Trophoblast cell (in vitro differentiated cells and primary cell): ENCODE measurements at regions not wholly inside any gene's neighbourhood (a gene's known extent, or its start where the extent isn't known, plus 50 kb on each side); places are given as distances from the start of the nearest gene placed in this dataset.

ENCODE experiments used
- DNase-seq, 2 donors: peaks; one replicate each; pipeline ENCODE4 v3.0.0-alpha.2; 2016
- H2AFZ ChIP-seq: 2 replicates; pipeline ENCODE4 v1.6.1; 2013; ENCODE audit warnings: low read length, moderate library complexity, mild to moderate bottlenecking; ENCODE audit not compliant: insufficient read depth, poor library complexity
- H2AK5ac ChIP-seq: 2 replicates; pipeline ENCODE4 v1.6.1; 2013; ENCODE audit warnings: mild to moderate bottlenecking, low read length
- H2BK120ac ChIP-seq: 2 replicates; pipeline ENCODE4 v1.6.1; 2013; ENCODE audit warnings: low read length, mild to moderate bottlenecking, moderate library complexity; ENCODE audit not compliant: insufficient read depth, poor library complexity
- H2BK12ac ChIP-seq: 2 replicates; pipeline ENCODE4 v1.6.1; 2013; ENCODE audit warnings: mild to moderate bottlenecking, low read length, moderate library complexity
- H2BK5ac ChIP-seq: 2 replicates; pipeline ENCODE4 v1.6.1; 2013; ENCODE audit warnings: low read length, low read depth, moderate library complexity, mild to moderate bottlenecking; ENCODE audit not compliant: poor library complexity
- H3K14ac ChIP-seq: 2 replicates; pipeline ENCODE4 v1.6.1; 2013; ENCODE audit warnings: mild to moderate bottlenecking, low read length
- H3K18ac ChIP-seq: 2 replicates; pipeline ENCODE4 v1.6.1; 2013; ENCODE audit warnings: mild to moderate bottlenecking, low read length
- H3K23ac ChIP-seq: 2 replicates; pipeline ENCODE4 v1.6.1; 2013; ENCODE audit warnings: low read length
- H3K27ac ChIP-seq: 2 replicates; pipeline ENCODE4 v1.5.1; 2013; ENCODE audit warnings: low read depth, mild to moderate bottlenecking, inconsistent platforms, low read length, moderate library complexity
- H3K27me3 ChIP-seq: 2 replicates; pipeline ENCODE4 v1.6.1; 2013; ENCODE audit warnings: inconsistent platforms, mild to moderate bottlenecking, low read length, moderate library complexity; ENCODE audit not compliant: insufficient read depth
- H3K36me3 ChIP-seq, 2 experiments: 1 replicate in 1 of 2; 2 replicates in 1 of 2; pipeline ENCODE4 v1.6.1; 2013; ENCODE audit warnings: low read length in 2 of 2, mild to moderate bottlenecking in 2 of 2, moderate library complexity in 1 of 2; ENCODE audit not compliant: insufficient read depth in 2 of 2, control insufficient read depth in 1 of 2
- H3K4ac ChIP-seq: 2 replicates; pipeline ENCODE4 v1.6.1; 2013; ENCODE audit warnings: low read depth, mild to moderate bottlenecking, low read length, moderate library complexity
- H3K4me1 ChIP-seq, 2 experiments: 1 replicate in 1 of 2; 2 replicates in 1 of 2; pipeline ENCODE4 v1.6.1; 2013; ENCODE audit warnings: low read length in 2 of 2, mild to moderate bottlenecking in 2 of 2, moderate library complexity in 1 of 2; ENCODE audit not compliant: insufficient read depth in 2 of 2, control insufficient read depth in 1 of 2
- H3K4me2 ChIP-seq: 2 replicates; pipeline ENCODE4 v1.6.1; 2013; ENCODE audit warnings: inconsistent platforms, mild to moderate bottlenecking, low read length, moderate library complexity
- H3K4me3 ChIP-seq: 2 replicates; pipeline ENCODE4 v1.5.1; 2013; ENCODE audit warnings: mild to moderate bottlenecking, low read depth, low read length, inconsistent platforms
- H3K79me1 ChIP-seq: one replicate; pipeline ENCODE4 v1.6.1; 2013; ENCODE audit warnings: low read length
- H3K79me2 ChIP-seq: 2 replicates; pipeline ENCODE4 v1.6.1; 2013; ENCODE audit warnings: low read length, mild to moderate bottlenecking; ENCODE audit not compliant: control insufficient read depth, insufficient read depth, poor library complexity
- H3K9ac ChIP-seq: 2 replicates; pipeline ENCODE4 v1.6.1; 2013; ENCODE audit warnings: mild to moderate bottlenecking, low read length
- H3K9me3 ChIP-seq: 2 replicates; pipeline ENCODE4 v1.6.1; 2013; ENCODE audit warnings: low read depth, mild to moderate bottlenecking, control low read depth, inconsistent platforms, low read length; ENCODE audit not compliant: insufficient read depth
- H4K12ac ChIP-seq: 2 replicates; pipeline ENCODE4 v1.6.1; 2013; ENCODE audit warnings: low read depth, mild to moderate bottlenecking, low read length, moderate library complexity
- H4K8ac ChIP-seq: 2 replicates; pipeline ENCODE4 v1.6.1; 2013; ENCODE audit warnings: low read depth, mild to moderate bottlenecking, low read length, moderate library complexity
- H4K91ac ChIP-seq: one replicate; pipeline ENCODE4 v1.6.1; 2013; ENCODE audit warnings: low read depth, mild to moderate bottlenecking, low read length, moderate library complexity
- WGBS: extraction: QIAGEN DNeasy Blood & Tissue Kit; methylation state at CpG from one replicate; pipeline ENCODE4 v1.1.7; 2013; ENCODE audit warnings: missing lambda C conversion rate; ENCODE audit not compliant: insufficient read length, insufficient coverage; ENCODE audit errors: extremely low coverage; 5-methylcytosine and 5-hydroxymethylcytosine counted together

GRCh38 chr11:88061111-88061510, 114.1 kb downstream of the RAB38 start:
- no peaks in the 10 kb centered on the region for H3K9me3 ChIP-seq
- no peak overlapping the region for H3K9ac ChIP-seq
- no peak overlapping the region for H3K23ac ChIP-seq

GRCh38 chr11:88059326-88059725, 115.9 kb downstream of the RAB38 start:
- H3K23ac ChIP-seq, result no peak overlapping the region
- H2BK120ac ChIP-seq, result no peak overlapping the region
- no peak overlapping the region for H2BK12ac ChIP-seq
- H2AFZ ChIP-seq, result no peak overlapping the region
- no peak overlapping the region for H4K12ac ChIP-seq
- no peak overlapping the region for H3K4me2 ChIP-seq
- no peak overlapping the region for H3K27ac ChIP-seq
- H3K4ac ChIP-seq, result no peak overlapping the region
- H3K79me1 ChIP-seq, result no peaks in the 10 kb centered on the region
- no peak for DNase-seq
- H2AK5ac ChIP-seq, result no peak overlapping the region
- H3K9ac ChIP-seq, result no peak overlapping the region
- no peak overlapping the region for H3K18ac ChIP-seq
- no peak overlapping the region for H3K4me3 ChIP-seq
- no peak overlapping the region for H4K8ac ChIP-seq
- no peaks in the 10 kb centered on the region for H3K36me3 ChIP-seq
- no peak overlapping the region for H3K14ac ChIP-seq
- no peak overlapping the region for H2BK5ac ChIP-seq
- no peaks in the 10 kb centered on the region for H3K79me2 ChIP-seq
- no peaks in the 10 kb centered on the region for H3K9me3 ChIP-seq
- no peaks in the 10 kb centered on the region for H3K4me1 ChIP-seq
- H4K91ac ChIP-seq, result no peak overlapping the region
- H3K27me3 ChIP-seq, result no peaks in the 10 kb centered on the region

More at GRCh38 chr11:88061111-88061510, 114.1 kb downstream of the RAB38 start:
- no peak for DNase-seq
- H2BK120ac ChIP-seq, result no peak overlapping the region
- no peak overlapping the region for H3K4me2 ChIP-seq
- H4K12ac ChIP-seq, result no peak overlapping the region
- no peak overlapping the region for H2BK12ac ChIP-seq
- H2AFZ ChIP-seq, result no peak overlapping the region
- H3K79me2 ChIP-seq, result no peaks in the 10 kb centered on the region
- no peak overlapping the region for H4K8ac ChIP-seq
- H3K4ac ChIP-seq, result no peak overlapping the region
- H2AK5ac ChIP-seq, result no peak overlapping the region
- H3K18ac ChIP-seq, result no peak overlapping the region
- no peaks in the 10 kb centered on the region for H3K36me3 ChIP-seq
- H3K4me3 ChIP-seq, result no peak overlapping the region
- no peaks in the 10 kb centered on the region for H3K27me3 ChIP-seq
- no peak overlapping the region for H4K91ac ChIP-seq
- no peak overlapping the region for H3K14ac ChIP-seq
- no peak overlapping the region for H2BK5ac ChIP-seq
- no peaks in the 10 kb centered on the region for H3K79me1 ChIP-seq
- H3K4me1 ChIP-seq, result no peaks in the 10 kb centered on the region
- WGBS, result no CpG with 5 or more reads among the region's 3 CpGs
- no peak overlapping the region for H3K27ac ChIP-seq

- H4K91ac ChIP-seq, result no peak overlapping the region
- H3K23ac ChIP-seq, result no peak overlapping the region
- DNase-seq, result no peak
- no peak overlapping the region for H3K4me3 ChIP-seq
- no peak overlapping the region for H2AK5ac ChIP-seq
- no peak overlapping the region for H2BK12ac ChIP-seq
- H3K9me3 ChIP-seq, result no peaks in the 10 kb centered on the region
- no peak overlapping the region for H2BK5ac ChIP-seq
- no peaks in the 10 kb centered on the region for H3K79me2 ChIP-seq
- no peak overlapping the region for H3K14ac ChIP-seq
- no peaks in the 10 kb centered on the region for H3K79me1 ChIP-seq
- no peak overlapping the region for H3K18ac ChIP-seq
- H3K4me2 ChIP-seq, result no peak overlapping the region
- WGBS, result no CpG with 5 or more reads among the region's 2 CpGs
- H3K4me1 ChIP-seq, result no peaks in the 10 kb centered on the region
- no peak overlapping the region for H2AFZ ChIP-seq
- H3K9ac ChIP-seq, result no peak overlapping the region
- H3K4ac ChIP-seq, result no peak overlapping the region
- no peaks in the 10 kb centered on the region for H3K36me3 ChIP-seq
- no peak overlapping the region for H2BK120ac ChIP-seq
- H3K27me3 ChIP-seq, result no peaks in the 10 kb centered on the region
- no peak overlapping the region for H4K8ac ChIP-seq
- no peak overlapping the region for H3K27ac ChIP-seq
- no peak overlapping the region for H4K12ac ChIP-seq
These were observed 123.8 kb downstream of the RAB38 start for GRCh38 chr11:88051396-88051795.

GRCh38 chr11:88050247-88050646, 125.0 kb downstream of the RAB38 start:
- Histone ChIP-seq H3K9ac (no peak overlapping the region), H3K14ac (no peak overlapping the region), H3K4me3 (no peak overlapping the region), H3K36me3 (no peaks in the 10 kb centered on the region), H2AFZ (no peak overlapping the region), H3K18ac (no peak overlapping the region), H2AK5ac (no peak overlapping the region), H2BK120ac (no peak overlapping the region), H3K79me2 (no peaks in the 10 kb centered on the region), H4K8ac (no peak overlapping the region), H3K4me2 (no peak overlapping the region), H4K12ac (no peak overlapping the region), H4K91ac (no peak overlapping the region), H3K79me1 (no peaks in the 10 kb centered on the region), H3K4me1 (no peaks in the 10 kb centered on the region), H3K27ac (no peak overlapping the region), H3K27me3 (no peaks in the 10 kb centered on the region), H3K23ac (no peak overlapping the region), H2BK5ac (no peak overlapping the region), H3K9me3 (no peaks in the 10 kb centered on the region), H2BK12ac (no peak overlapping the region), H3K4ac (no peak overlapping the region)
- DNase-seq, result no peak
- WGBS, result no CpG with 5 or more reads among the region's 2 CpGs
